GM18867 (cell line): ENCODE measurements at regions not wholly inside any gene's neighbourhood (a gene's known extent, or its start where the extent isn't known, plus 50 kb on each side); places are given as distances from the start of the nearest gene placed in this dataset.

Experiments
- ATAC-seq: cut with Tn5 transposase; IDR thresholded peaks from one replicate; pipeline ENCODE4 v1.9.1; 2021; ENCODE audit warnings: mild to moderate bottlenecking, moderate library complexity; ENCODE audit not compliant: unreplicated experiment

DNA sequence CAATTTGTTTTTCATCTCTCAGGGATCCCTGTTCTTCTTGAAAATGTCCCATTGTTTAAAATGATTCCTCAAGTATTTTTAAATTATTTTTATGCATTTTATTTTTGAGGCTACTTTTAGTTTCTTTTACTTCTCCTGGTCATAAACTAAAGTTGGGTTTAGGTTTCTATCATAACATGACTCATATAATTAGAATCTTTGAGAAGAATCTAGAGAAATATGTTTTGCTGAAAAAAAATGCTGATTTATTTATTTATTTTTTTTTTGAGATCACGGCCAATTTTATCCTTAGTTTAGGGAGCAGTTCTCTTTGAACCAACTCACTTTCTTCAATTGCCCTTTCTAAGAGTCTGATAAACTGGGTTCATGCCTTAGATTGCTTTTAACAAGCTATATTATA is 1157.1 kb downstream of the BCL11B start:
- no peak for ATAC-seq

DNA sequence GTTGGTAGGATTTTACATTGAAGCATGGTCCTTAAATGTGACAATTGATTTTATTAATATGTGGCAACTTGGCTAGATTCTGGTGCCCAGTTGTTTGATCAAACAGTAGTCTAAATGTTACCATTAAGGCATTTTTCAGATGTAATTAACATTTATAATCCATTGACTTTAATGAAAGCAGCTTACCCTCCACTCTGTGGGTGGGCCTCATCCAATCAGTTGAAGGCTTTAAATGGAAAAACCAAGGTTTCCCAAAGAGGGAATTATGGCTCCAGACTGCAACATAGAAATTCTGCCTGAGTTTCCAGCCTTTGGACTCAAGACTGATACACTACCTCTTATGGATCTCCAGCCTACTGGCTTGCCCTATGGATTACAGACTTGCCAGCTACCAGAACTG is 1153.2 kb downstream of the BCL11B start:
- no peak for ATAC-seq

DNA sequence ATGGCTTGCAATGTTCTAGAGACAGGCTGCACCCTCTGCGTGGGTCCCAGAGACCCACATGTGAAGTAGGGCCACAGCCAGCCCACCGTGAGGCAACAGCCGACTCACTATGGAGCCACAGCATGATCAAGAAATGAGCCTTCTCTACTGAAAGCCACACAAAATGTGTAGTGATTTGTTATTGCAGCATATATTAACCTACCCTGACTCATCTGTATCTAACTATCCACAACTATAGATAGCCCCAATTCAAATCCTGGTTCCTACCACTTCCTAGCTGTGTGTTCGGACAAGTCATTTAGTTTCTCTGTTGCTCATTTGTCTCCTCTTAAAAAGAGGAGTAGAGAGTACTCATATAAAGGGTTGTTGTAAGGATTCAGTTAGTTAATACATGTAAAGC is 1152.3 kb downstream of the BCL11B start:
- ATAC-seq: no peak

DNA sequence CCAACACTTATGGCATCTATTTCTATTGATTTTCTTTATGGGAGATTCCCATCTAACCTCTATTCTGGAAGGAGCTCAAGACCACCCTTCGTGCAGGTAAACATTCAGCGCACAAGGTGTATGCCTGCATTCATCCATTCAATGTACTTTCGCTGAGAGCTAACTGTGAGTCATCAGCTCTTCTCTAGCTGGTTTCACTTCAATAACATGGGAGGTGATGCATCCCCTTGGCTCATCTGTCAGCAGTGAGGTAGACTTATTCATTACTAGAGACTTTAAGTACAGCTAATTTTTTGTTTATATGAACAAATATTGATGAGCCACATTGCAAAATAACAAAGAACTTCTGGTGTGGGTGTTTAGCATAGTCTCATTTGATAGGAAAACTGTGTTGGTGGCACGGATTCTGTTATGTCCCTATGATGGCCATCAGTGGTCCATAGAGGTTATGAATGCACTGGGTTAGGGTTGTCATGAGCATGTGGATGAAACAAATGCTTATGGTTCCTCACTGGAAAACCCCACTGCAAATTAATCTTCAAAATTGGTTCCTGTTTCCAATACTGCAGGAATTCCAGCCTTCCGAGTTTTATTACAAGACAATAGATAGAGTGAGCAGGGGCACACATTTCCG is 1151.0 kb downstream of the BCL11B start:
- ATAC-seq: peak; percentile 48

DNA sequence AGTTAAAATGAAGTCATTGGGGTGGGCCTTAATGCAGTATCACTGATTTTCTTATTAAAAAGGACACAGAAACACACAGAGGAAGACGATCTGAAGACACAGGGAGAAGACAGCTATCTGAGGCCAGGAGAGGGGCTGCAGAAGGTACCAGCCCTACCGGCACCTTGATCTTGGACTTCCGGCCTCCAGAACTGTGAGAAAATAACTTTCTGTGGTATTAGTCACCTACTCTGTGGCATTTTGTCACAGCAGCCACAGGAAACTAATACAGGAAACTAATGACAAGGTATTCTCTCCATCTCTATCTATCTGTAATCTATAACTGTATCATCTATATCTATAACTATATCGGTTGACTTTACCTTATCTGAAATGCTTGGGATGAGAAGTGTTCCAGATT is 1149.5 kb downstream of the BCL11B start:
- no peak for ATAC-seq

DNA sequence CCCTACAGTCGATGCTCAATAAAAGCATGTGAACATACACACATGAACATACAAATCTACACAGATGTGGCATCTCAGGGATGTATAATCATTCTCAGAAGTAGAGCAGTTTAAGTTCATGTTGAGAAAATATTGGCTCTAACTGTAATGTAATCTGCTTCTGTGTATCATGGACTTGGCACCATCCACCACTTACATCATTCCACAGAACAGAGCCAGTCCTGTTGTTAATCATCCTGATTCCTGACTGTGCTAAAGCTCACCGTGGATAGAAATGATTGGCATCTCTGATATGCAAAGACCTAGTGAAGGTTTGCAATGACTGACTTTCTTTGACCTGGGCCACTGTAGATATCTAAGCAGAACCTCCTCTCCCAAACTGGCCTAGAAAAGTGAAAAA is 1141.3 kb downstream of the BCL11B start:
- ATAC-seq: no peak

DNA sequence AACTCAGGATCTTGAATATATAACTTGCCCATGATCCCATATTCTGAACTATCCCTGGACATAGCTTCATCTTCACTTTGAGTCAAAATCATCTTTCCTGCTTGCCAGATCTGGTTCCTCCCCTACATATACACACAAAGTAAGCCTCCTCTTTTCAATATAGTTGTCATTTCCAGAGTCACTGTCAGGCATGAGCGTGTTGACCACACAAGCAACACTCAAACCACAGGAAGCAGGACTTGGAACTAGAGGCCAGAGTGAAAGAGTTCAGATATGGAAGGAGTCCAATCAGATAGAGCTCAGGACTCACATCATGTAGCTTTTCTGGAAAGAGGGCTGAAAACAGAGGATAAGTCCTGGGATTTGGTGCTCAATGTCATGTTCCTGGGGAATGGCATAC is 1140.6 kb downstream of the BCL11B start:
- no peak for ATAC-seq

DNA sequence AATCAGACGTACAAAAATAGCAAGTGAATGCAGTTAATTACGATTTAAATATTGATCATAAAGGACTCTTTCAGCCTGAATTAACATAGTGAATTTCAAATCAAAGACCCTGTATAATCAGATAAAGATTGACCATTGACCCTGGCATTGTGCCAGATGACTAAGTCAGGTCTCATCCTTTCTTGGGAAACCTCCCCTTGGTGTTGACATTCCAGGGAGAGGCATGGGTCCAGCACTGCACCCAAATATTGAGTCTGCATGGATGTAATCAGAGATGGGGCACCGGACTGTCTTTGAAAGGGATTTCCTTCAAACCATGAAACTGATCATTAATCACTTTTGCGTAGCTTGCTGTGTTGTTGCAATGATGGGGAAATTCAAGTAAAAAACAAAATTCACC is 1138.2 kb downstream of the BCL11B start:
- no peak for ATAC-seq

DNA sequence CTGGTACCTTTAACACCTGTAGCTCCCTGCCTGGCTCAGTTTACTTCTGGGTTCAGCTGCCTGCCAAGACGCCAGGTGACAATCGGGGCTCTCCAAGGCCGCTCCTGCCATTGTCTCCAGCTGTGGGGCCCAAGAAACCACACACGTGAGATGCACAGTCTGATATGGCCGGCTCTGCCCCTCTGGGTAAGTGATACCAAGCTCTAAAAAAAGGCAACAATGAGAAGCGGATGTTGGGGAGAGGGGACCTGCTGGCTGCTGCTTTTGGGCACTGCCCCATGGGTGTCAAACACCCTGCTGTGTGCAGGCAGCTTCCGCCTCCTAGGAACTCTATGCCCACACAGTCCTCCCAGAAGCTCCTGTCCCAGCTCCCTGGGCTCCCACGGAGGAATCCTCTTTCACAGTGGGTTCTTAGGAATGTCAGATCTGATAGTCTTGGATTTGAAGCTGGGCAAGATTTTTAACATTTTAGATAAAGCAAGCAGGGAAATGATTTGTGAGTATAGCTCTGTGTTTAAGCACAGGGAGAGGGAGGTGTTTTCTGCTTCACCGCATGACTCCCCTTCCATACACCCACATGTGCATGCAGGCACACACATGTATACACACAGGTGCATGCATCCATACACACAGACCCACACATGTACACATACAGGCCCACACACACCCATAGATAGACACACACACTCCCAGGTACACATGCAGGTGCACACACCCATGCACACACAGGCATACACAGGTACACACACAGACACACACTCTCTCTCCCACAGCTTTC is 1135.8 kb downstream of the BCL11B start:
- no peak for ATAC-seq

DNA sequence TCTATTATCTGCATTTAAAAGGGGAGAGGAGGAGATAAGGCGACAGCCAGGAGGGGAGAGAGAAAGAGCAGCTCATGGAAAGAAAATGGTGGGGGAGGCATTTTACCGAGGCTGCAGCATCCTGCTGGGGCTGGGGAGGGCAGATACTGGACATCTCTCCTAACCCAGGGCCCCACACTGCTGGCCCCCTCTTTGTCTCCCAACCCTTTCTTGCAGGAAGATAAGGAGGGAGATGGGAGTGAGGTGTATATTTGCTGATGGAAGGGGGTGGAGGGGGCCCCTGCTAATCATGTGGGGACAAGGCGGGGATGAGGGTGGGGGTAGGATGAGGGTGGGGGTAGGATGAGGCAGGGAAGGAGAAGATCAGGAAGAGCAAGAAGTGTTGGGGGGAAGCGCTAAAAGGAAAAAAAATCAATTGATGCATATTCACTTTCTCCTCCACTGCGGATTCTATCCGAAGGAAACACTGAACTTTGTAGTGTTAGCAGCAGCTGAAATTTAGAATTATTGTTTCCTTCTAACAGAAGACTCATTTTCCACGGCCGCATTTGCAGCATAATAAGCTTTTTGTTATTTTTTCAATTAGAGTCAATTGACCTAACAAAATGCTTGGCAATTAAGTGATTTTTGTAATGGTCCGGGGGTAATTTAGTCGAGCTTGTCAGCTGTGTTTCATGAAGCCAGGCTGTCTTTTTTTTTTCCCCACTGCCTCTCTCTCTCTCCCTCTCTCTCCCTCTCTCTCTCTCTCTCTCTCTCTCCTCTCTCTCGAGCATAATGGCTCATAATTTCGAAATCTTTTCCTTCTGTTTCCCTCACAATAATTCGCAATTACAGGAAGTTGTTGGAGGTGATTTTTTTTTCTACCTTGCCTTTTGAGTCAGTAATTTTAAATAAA is 1134.6 kb downstream of the BCL11B start:
- no peak for ATAC-seq

DNA sequence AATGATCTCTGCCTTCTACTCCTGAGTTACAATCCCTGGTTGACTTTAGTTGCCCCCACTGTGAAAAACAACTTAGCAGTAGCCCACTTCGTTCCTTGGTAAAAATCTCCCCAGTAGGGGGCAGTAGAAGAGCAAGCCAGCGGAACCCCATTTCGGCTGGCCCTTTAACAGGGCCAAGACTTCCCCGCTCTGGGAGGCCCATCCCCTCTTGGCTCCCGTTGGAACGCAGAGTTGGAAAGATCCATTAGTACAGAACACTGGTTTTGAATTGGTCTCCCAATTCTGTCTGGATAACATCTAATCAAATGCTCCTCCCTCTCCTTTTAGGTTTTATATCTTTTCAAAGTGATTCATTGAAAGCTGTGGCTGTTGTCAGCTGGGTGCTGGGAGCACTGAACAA is 1133.3 kb downstream of the BCL11B start:
- peak; percentile 49 for ATAC-seq

DNA sequence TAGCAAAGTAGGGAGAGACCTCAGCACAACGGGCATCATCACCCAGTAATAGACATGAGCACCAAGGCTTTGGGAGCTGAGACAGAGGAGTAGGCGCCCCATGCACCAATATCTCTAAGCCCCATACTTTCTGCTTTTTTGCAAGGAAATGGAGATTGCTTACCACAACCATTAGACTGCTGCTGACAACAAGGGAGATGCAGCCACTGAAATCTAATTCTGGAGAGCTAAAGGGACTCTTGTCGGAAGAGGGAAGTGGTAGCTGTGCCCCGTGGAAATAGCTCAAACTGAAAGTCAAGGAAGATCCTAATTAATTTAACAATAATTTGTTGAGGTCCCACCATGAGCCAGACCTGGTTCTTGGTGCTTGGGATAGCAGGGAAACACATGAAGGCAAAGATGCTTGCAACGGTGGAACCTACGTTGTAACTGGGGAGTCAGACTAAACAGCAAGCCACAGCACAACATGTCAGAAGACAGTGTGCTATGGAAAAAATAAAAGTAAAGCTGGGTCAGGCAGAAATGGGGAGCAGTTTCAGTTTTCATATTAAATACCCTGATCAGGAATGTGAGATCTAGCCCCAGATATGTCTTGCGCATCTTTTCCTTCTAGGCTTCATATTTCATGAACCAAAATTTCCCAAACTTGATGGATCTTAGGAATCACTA is 1131.0 kb downstream of the BCL11B start:
- ATAC-seq: no peak

DNA sequence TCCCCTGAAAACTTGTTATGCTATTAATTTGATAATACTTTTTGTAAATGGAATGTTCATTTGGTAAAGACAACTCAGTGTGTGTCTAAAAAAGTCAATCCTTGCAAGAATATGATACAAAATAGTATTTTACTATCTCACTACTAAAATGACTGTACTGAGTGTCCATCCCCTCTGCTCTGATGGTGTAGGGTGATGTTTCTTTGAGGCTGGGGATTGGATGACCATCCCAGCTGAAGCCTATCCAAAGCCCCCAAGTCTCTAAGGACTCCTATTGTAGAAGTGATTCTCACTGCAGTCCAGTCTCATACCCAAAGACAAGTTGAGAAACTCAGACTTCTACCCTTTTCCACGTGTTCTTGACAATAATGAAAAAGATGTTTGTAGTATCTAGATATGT is 1128.4 kb downstream of the BCL11B start:
- no peak for ATAC-seq

DNA sequence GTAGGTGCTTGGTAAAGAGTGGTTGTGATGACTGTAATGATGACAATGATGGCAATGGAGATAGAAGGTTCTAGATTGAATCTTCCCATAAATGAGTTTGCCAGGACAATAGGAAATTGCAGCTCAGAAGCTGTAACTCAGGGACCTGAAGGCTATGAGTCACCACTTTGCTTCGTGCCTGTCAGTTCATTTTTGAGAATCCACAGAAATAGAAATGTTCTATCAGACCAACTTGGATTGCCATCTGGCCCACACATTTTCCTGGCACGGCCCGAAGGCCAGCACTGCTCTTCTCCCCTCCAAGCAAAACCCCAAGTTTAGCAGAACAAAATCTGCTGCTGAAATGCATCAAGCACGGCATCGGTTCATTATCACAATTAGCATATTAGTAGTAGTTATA is 1127.0 kb downstream of the BCL11B start:
- ATAC-seq: no peak

DNA sequence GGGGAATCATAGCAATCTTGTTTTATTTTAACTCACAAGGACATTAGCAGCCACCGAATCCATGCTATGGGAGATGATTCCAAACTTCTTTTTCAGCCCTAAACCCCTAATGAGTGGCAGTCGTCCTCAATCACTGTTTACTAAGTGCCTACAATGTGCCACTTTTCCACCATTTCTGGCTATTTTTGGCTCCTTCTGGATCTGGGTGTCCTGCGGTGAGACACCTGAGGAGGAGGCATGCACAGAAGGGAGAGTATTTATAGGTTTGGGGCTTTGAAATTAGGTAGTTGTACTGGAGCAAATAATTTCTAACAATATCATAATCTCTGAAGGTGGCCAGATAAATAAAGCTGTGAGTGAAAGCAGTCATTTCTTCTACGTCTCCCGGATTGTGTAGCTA is 1125.6 kb downstream of the BCL11B start:
- no peak for ATAC-seq

DNA sequence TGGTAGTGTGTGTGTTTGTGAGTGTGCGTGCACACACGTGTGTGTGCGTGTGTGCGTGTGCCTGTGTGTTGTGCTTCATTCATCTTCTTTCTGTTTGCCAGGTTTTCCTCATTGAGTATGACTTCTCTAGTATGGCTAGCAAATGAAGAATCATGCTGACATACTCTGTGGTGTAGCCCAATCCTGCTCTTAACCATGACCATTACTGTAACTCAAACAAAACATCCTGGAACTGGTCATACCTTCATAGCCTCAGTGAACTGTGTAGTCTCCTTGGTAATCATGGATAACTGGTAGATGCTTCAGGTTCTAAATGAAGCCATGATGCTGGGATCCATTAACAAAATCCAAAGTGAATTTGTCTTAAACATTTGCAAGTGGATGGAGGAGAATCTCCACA is 1117.7 kb downstream of the BCL11B start:
- no peak for ATAC-seq

DNA sequence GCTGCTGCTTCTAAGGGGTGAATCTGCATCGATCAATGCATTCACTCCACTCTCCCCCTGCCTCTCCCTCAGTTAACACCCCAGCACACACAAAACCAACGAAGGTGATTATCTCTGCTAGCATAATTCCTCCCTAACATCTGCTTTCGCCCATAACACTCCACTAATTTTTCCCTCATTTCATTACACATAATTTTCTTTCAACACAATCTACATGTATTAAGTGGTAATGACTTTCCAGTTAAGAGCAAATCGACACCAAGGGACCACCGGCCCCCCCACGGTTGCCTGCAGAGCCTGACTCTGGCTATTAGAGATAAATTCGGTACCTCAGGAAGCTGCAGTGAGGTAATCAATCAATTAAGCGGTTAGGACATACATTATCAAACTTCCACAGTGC is 1115.6 kb downstream of the BCL11B start:
- ATAC-seq: no peak

DNA sequence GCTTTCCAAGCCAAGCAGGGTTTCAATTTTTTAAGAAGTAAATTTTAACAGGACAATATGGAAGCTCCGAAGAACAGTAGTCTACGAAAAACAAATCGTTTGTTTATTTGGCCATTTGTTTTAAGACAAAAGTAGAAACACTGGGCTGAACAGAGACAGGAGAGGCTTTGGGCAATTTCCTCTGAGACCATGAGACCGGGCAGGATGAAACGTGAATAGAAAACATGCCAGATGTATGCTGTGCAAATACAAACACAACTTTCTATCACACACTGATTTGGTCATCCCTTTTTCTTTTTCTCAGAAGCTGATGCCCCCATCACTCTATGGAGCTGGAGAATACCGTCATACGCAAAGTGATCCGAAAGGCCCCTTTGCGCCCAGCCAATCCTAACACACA is 1111.1 kb downstream of the BCL11B start:
- ATAC-seq: no peak

DNA sequence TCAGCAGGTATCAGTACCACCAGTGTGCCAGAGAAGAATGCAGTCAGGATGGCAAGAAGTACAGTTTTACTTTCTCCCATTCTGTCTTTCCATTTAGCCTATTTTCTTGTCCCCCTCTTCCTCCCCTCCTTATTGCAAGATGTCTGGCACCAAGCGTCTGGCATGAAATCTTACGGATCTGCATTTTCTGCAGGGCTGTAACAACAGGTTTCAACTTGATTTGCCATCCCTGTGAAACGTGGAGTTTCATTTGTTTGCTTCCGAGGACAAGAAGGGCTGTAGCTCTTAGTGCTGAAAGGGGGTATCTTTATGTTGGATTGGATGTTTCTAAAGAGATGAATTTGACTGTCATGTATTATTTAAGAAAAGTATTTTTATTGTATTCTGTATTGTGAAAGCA is 1110.6 kb downstream of the BCL11B start:
- no peak for ATAC-seq

DNA sequence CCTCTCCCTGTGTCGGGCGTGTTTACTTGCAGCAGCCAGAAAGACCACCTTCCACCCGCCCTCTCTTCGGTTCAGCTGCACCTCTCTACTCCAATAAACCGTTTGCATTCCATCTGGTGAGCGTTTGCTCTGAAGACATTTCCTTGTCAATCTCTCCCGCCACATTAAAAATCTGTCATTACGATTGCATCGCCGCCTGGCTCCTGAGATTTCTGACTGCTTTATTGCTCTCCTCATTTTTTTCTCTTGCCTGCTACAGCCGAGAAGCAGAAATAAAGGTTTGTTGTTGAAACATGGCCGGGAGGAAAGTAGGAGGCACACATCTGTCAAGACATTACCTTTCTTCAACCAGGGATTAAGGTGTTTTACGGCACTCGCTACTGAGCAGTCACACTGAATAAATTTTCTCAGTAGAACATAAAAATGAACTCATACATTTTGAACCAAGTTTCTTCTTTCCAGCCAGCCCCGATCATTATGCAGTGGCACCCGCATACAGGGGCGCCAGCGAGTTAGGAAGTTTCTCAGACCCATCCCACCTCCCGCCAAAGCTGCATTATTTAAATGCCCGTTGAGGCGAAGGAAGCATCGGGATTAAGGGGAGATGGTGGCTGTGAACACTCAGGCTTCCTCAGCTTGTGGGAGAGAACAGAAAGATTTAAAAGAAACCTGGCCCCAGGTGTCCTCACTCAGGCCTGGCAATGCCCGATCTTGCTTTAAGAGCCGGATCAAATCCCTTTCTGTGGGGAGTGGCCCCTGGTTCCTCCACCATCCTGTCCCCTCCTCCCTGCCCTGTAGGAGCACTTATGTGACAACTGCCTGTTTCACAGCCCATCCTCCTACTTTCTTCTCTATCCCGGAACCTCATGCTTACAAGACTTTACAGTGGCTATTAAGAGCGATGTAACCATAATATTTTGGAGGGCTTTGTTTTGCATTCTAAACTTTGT is 1108.9 kb downstream of the BCL11B start:
- no peak for ATAC-seq
